DOHH2 (cell line): ENCODE measurements at regions not wholly inside any gene's neighbourhood (a gene's known extent, or its start where the extent isn't known, plus 50 kb on each side); places are given as distances from the start of the nearest gene placed in this dataset.
"Not testable (repeated sequence)": the region's sequence is repeated elsewhere in the genome, so short reads cannot be mapped to it uniquely, and the experiment has no call there.

Experiments used
- H3F3A ChIP-seq: fragments of 200-600 bp; sonication (generic), shearing (Covaris generic); 2 replicates; pipeline ENCODE4 v1.6.0; 2016; ENCODE audit warnings: antibody characterized with exemption, mild to moderate bottlenecking; ENCODE audit not compliant: control insufficient read depth, insufficient read depth
- H3K27ac ChIP-seq: fragments of 200-600 bp; sonication (generic); 2 replicates; pipeline ENCODE4 v1.5.1; 2014; ENCODE audit warnings: low read depth, mild to moderate bottlenecking, low read length, moderate library complexity
- H3K27me3 ChIP-seq: fragments of 200-600 bp; sonication (generic); 2 replicates; pipeline ENCODE4 v1.6.1; 2014; ENCODE audit warnings: mild to moderate bottlenecking, low read length, mixed read lengths; ENCODE audit not compliant: control insufficient read depth
- H3K36me3 ChIP-seq: fragments of 200-600 bp; sonication (generic); 2 replicates; pipeline ENCODE4 v1.6.1; 2014; ENCODE audit warnings: mild to moderate bottlenecking, low read length, moderate library complexity, mixed read lengths; ENCODE audit not compliant: control insufficient read depth
- H3K4me1 ChIP-seq: fragments of 200-600 bp; sonication (generic); 2 replicates; pipeline ENCODE4 v1.6.1; 2014; ENCODE audit warnings: mild to moderate bottlenecking, low read length, mixed read lengths; ENCODE audit not compliant: control insufficient read depth
- H3K4me2 ChIP-seq: fragments of 200-600 bp; sonication (generic); 2 replicates; pipeline ENCODE4 v1.6.0; 2014; ENCODE audit warnings: mild to moderate bottlenecking, low read length, moderate library complexity
- H3K4me3 ChIP-seq: fragments of 200-600 bp; sonication (generic); 2 replicates; pipeline ENCODE4 v1.5.1; 2014; ENCODE audit warnings: mild to moderate bottlenecking, low read length, mixed read lengths
- H3K79me2 ChIP-seq: fragments of 200-600 bp; sonication (generic); 2 replicates; pipeline ENCODE4 v1.6.1; 2014; ENCODE audit warnings: mild to moderate bottlenecking, low read length, mixed read lengths; ENCODE audit not compliant: control insufficient read depth
- H3K9me2 ChIP-seq: fragments of 200-600 bp; sonication (generic); replicated peaks from 2 replicates; pipeline ENCODE4 v1.6.1; 2014; ENCODE audit warnings: mild to moderate bottlenecking, low read length, mixed read lengths; ENCODE audit not compliant: control insufficient read depth
- H3K9me3 ChIP-seq: fragments of 200-600 bp; sonication (generic); 2 replicates; pipeline ENCODE4 v1.6.1; 2014; ENCODE audit warnings: antibody characterized with exemption, low read length, mixed read lengths; ENCODE audit not compliant: control insufficient read depth, insufficient read depth
- H4K20me1 ChIP-seq: fragments of 200-600 bp; sonication (generic); 2 replicates; pipeline ENCODE4 v1.6.0; 2014; ENCODE audit warnings: low read depth, mild to moderate bottlenecking, antibody characterized with exemption, low read length, moderate library complexity; ENCODE audit not compliant: control insufficient read depth, insufficient read depth
- CTCF ChIP-seq: fragments of 200-600 bp; sonication (generic); IDR thresholded peaks from one replicate; pipeline ENCODE4 v1.5.1; 2014; ENCODE audit warnings: antibody characterized with exemption, mild to moderate bottlenecking, low read depth, low read length; ENCODE audit not compliant: poor library complexity, severe bottlenecking
- EZH2phosphoT487 ChIP-seq: fragments of 200-600 bp; sonication (generic); IDR thresholded peaks from 2 replicates; pipeline ENCODE4 v1.6.1; 2017; ENCODE audit warnings: borderline replicate concordance, mild to moderate bottlenecking, antibody characterized with exemption, low read length, moderate library complexity, mixed read lengths

- TF ChIP-seq EZH2phosphoT487 (no peak), CTCF (no peak)
- no peaks in the 10 kb centered on the region for H3K9me2 ChIP-seq
- H3K27me3 ChIP-seq = no peaks in the 10 kb centered on the region
- H3K27ac ChIP-seq = no peak overlapping the region
- H3K4me1 ChIP-seq = no peaks in the 10 kb centered on the region
- no peaks in the 10 kb centered on the region for H4K20me1 ChIP-seq
- no peaks in the 10 kb centered on the region for H3K79me2 ChIP-seq
- H3K36me3 ChIP-seq = no peaks in the 10 kb centered on the region
- peaks cover 10% of the 10 kb centered on the region; the same call in 1 of the 2 replicates for H3K9me3 ChIP-seq
- H3K4me2 ChIP-seq = no peak overlapping the region
- H3K4me3 ChIP-seq = no peak overlapping the region
- H3F3A ChIP-seq = no peaks in the 10 kb centered on the region
Measured at GRCh38 chr14:97164021-97164420, 366.8 kb downstream of the VRK1 start.

- no peak overlapping the region for H3K4me3 ChIP-seq
- no peaks in the 10 kb centered on the region for H3F3A ChIP-seq
- H3K27ac ChIP-seq = no peak overlapping the region
- H3K27me3 ChIP-seq = no peaks in the 10 kb centered on the region
- no peaks in the 10 kb centered on the region for H3K79me2 ChIP-seq
- no peak overlapping the region for H3K4me2 ChIP-seq
- TF ChIP-seq CTCF = no peak
- no peaks in the 10 kb centered on the region for H3K9me2 ChIP-seq
- H4K20me1 ChIP-seq = no peaks in the 10 kb centered on the region
- H3K4me1 ChIP-seq = no peaks in the 10 kb centered on the region
- H3K9me3 ChIP-seq = no peaks in the 10 kb centered on the region
- no peaks in the 10 kb centered on the region for H3K36me3 ChIP-seq
Measured at GRCh38 chr14:97166497-97166896, 369.3 kb downstream of the VRK1 start.

- not testable (repeated sequence) for H3K36me3 ChIP-seq, H3K9me3 ChIP-seq, H3K27ac ChIP-seq, H3K27me3 ChIP-seq, H3K4me1 ChIP-seq, H3K4me3 ChIP-seq, H4K20me1 ChIP-seq, H3K4me2 ChIP-seq, H3K9me2 ChIP-seq, H3F3A ChIP-seq, H3K79me2 ChIP-seq
Measured at GRCh38 chr14:97167577-97167976, 370.4 kb downstream of the VRK1 start.

- Histone ChIP-seq H3K27ac (no peak overlapping the region), H3K9me2 (no peaks in the 10 kb centered on the region), H3K4me1 (no peaks in the 10 kb centered on the region), H3F3A (no peaks in the 10 kb centered on the region), H3K27me3 (no peaks in the 10 kb centered on the region), H3K79me2 (no peaks in the 10 kb centered on the region), H3K9me3 (no peaks in the 10 kb centered on the region), H4K20me1 (no peaks in the 10 kb centered on the region), H3K4me2 (no peak overlapping the region), H3K36me3 (no peaks in the 10 kb centered on the region), H3K4me3 (no peak overlapping the region)
- TF ChIP-seq CTCF (no peak), EZH2phosphoT487 (no peak)
Measured at GRCh38 chr14:97172644-97173043, 375.5 kb downstream of the VRK1 start.
